ENCODE measurements at regions not wholly inside any gene's neighbourhood (a gene's known extent, or its start where the extent isn't known, plus 50 kb on each side); places are given as distances from the start of the nearest gene placed in this dataset.

- DNase-seq = no peak
- Mint-ChIP-seq H3K36me3 (ENCODE audit: insufficient read depth in 1 of 3, low read depth in 3 of 3) (no peaks in the 10 kb centered on the region), H3K27ac (no peak overlapping the region), H3K4me3 (no peak overlapping the region), H3K4me1 (peaks cover 10 to 11% of the 10 kb centered on the region in 2 experiments; a peak in 2 of 4 replicates), H3K9me3 (no peaks in the 10 kb centered on the region), H3K27me3 (ENCODE audit: low read depth) (no peaks in the 10 kb centered on the region; the same call in 1 of the 2 replicates)
- no peak overlapping the region for H3K23ac ChIP-seq (ENCODE audit: insufficient read length, low read depth, low read length)
- H3K27ac ChIP-seq (ENCODE audit: insufficient read length, low read depth, low read length) = no peak overlapping the region
- no peak overlapping the region for H2BK15ac ChIP-seq (ENCODE audit: low read depth, low read length)
- H3K14ac ChIP-seq (ENCODE audit: insufficient read depth, low read length) = no peak overlapping the region
- no peak overlapping the region for H2BK120ac ChIP-seq (ENCODE audit: low read depth, low read length, poor library complexity, severe bottlenecking)
- no CpG with 5 or more reads among the region's 1 CpG for WGBS (ENCODE audit: extremely low coverage, insufficient read length, low lambda C conversion rate)
- no peak overlapping the region for H4K8ac ChIP-seq (replicated peaks; ENCODE audit: insufficient read length, low read depth, low read length)
- no peak overlapping the region for H3K56ac ChIP-seq (ENCODE audit: insufficient read length, low read depth, low read length)
- TF ChIP-seq CTCF (conservative IDR thresholded peaks at IDR 0.05) = no peak
- no peak overlapping the region for H2BK20ac ChIP-seq (ENCODE audit: low read depth, low read length, poor library complexity, severe bottlenecking)
- no peaks in the 10 kb centered on the region for H3K23me2 ChIP-seq (ENCODE audit: insufficient read length, low read depth, low read length, poor library complexity, severe bottlenecking)
- H2BK12ac ChIP-seq (ENCODE audit: insufficient read length, low read depth, low read length) = no peak overlapping the region
- no peaks in the 10 kb centered on the region for H3K79me2 ChIP-seq (ENCODE audit: insufficient read depth, low read length)
- H3K18ac ChIP-seq (ENCODE audit: insufficient read length, low read depth, low read length) = no peak overlapping the region
- H3K9ac ChIP-seq (ENCODE audit: extremely low read depth, insufficient read length, low read length) = no peak overlapping the region
- H3K4ac ChIP-seq (ENCODE audit: low read depth, low read length) = no peak overlapping the region
- no peak overlapping the region for H3T11ph ChIP-seq (ENCODE audit: low read length)
- H3K4me1 ChIP-seq (ENCODE audit: insufficient read depth, low read length) = no peaks in the 10 kb centered on the region
- no peak overlapping the region for H3K4me2 ChIP-seq (ENCODE audit: insufficient read depth, insufficient read length, low read length)
- H3K27me3 ChIP-seq (ENCODE audit: insufficient read depth, low read length) = no peaks in the 10 kb centered on the region
- no peaks in the 10 kb centered on the region for H3K9me3 ChIP-seq (ENCODE audit: control insufficient read depth, low read depth, low read length)
- no peak overlapping the region for H4K5ac ChIP-seq (ENCODE audit: insufficient read length, low read depth, low read length)
- H4K20me1 ChIP-seq (ENCODE audit: control insufficient read depth, insufficient read depth, insufficient read length) = no peaks in the 10 kb centered on the region
- no peaks in the 10 kb centered on the region for H3K79me1 ChIP-seq (ENCODE audit: insufficient read depth, low read depth, low read length, poor library complexity, severe bottlenecking)
- no peak overlapping the region for H2AFZ ChIP-seq (ENCODE audit: low read length)
- no peak overlapping the region for H2AK5ac ChIP-seq (ENCODE audit: insufficient read length, low read length)
- H4K91ac ChIP-seq (ENCODE audit: insufficient read length, low read depth, low read length) = no peak overlapping the region
- H2BK5ac ChIP-seq (ENCODE audit: insufficient read length, low read length) = no peak overlapping the region
These were observed 410.7 kb downstream of the SHISA9 start for GRCh38 chr16:13312063-13312462.
